OCI-LY3 (cell line): ENCODE measurements at regions not wholly inside any gene's neighbourhood (a gene's known extent, or its start where the extent isn't known, plus 50 kb on each side); places are given as distances from the start of the nearest gene placed in this dataset.

Experiments used
- H2AFZ ChIP-seq: fragments of 200-600, 300-600 bp; shearing (Covaris generic); 2 replicates; pipeline ENCODE4 v1.6.0; 2014; ENCODE audit warnings: antibody characterized with exemption, low read depth, low read length
- H3K27ac ChIP-seq: fragments of 200-600, 300-600 bp; sonication (generic); 2 replicates; pipeline ENCODE4 v1.5.1; 2014; ENCODE audit warnings: mild to moderate bottlenecking, low read length, moderate library complexity, mixed read lengths
- H3K27me3 ChIP-seq: fragments of 200-600, 300-600 bp; sonication (generic); 2 replicates; pipeline ENCODE4 v1.6.1; 2014; ENCODE audit warnings: low read depth, low read length, mixed read lengths
- H3K36me3 ChIP-seq: fragments of 200-600, 300-600 bp; sonication (generic); replicated peaks from 2 replicates; pipeline ENCODE3; 2014; ENCODE audit warnings: low read depth, low read length, mixed read lengths
- H3K4me1 ChIP-seq: fragments of 300-600, 200-600 bp; sonication (generic); 2 replicates; pipeline ENCODE4 v1.6.1; 2014; ENCODE audit warnings: low read length, mixed read lengths
- H3K4me2 ChIP-seq: fragments of 200-600, 300-600 bp; sonication (generic); 2 replicates; pipeline ENCODE4 v1.6.1; 2014; ENCODE audit warnings: low read length, mixed read lengths
- H3K4me3 ChIP-seq: fragments of 300-600, 200-600 bp; sonication (generic); 2 replicates; pipeline ENCODE4 v1.5.1; 2014; ENCODE audit warnings: antibody characterized with exemption, mild to moderate bottlenecking, low read length, moderate library complexity
- H3K79me2 ChIP-seq: fragments of 300-600, 200-600 bp; shearing (Covaris generic); 2 replicates; pipeline ENCODE4 v1.6.1; 2014; ENCODE audit warnings: mild to moderate bottlenecking, low read length, mixed read lengths
- H3K9ac ChIP-seq: fragments of 300-600, 200-600 bp; shearing (Covaris generic); 2 replicates; pipeline ENCODE4 v1.6.0; 2014; ENCODE audit warnings: mild to moderate bottlenecking, low read length, moderate library complexity
- H3K9me3 ChIP-seq: fragments of 200-600, 300-600 bp; shearing (Covaris generic); 2 replicates; pipeline ENCODE4 v1.6.1; 2014; ENCODE audit warnings: low read length, mixed read lengths; ENCODE audit not compliant: insufficient read depth
- H4K20me1 ChIP-seq: fragments of 200-600, 300-600 bp; sonication (generic); 2 replicates; pipeline ENCODE4 v1.6.1; 2016; ENCODE audit warnings: low read length, mixed read lengths; ENCODE audit not compliant: insufficient read depth
- CTCF ChIP-seq: fragments of 200-600, 300-600 bp; sonication (generic); IDR thresholded peaks from 2 replicates; pipeline ENCODE4 v1.5.1; 2014; ENCODE audit warnings: antibody characterized with exemption, low read length, low read depth
- EZH2phosphoT487 ChIP-seq: fragments of 200-600 bp; shearing (Covaris generic); IDR thresholded peaks from 2 replicates; pipeline ENCODE4 v1.6.1; 2018; ENCODE audit warnings: antibody characterized with exemption, mixed run types, low read depth

- no peaks in the 10 kb centered on the region for H3K9me3 ChIP-seq
- no peaks in the 10 kb centered on the region for H3K36me3 ChIP-seq
- H3K27me3 ChIP-seq, result no peaks in the 10 kb centered on the region
- no peaks in the 10 kb centered on the region for H3K4me1 ChIP-seq
- no peak overlapping the region for H3K4me2 ChIP-seq
- H3K27ac ChIP-seq, result no peak overlapping the region
- no peak overlapping the region for H3K9ac ChIP-seq
- no peak overlapping the region for H3K4me3 ChIP-seq
- no peak overlapping the region for H2AFZ ChIP-seq
- H4K20me1 ChIP-seq, result no peaks in the 10 kb centered on the region
- TF ChIP-seq EZH2phosphoT487 (no peak), CTCF (no peak)
- H3K79me2 ChIP-seq, result no peaks in the 10 kb centered on the region
Measured at GRCh38 chrY:19076846-19077697, 303.5 kb upstream of the HSFY2 start.

DNA sequence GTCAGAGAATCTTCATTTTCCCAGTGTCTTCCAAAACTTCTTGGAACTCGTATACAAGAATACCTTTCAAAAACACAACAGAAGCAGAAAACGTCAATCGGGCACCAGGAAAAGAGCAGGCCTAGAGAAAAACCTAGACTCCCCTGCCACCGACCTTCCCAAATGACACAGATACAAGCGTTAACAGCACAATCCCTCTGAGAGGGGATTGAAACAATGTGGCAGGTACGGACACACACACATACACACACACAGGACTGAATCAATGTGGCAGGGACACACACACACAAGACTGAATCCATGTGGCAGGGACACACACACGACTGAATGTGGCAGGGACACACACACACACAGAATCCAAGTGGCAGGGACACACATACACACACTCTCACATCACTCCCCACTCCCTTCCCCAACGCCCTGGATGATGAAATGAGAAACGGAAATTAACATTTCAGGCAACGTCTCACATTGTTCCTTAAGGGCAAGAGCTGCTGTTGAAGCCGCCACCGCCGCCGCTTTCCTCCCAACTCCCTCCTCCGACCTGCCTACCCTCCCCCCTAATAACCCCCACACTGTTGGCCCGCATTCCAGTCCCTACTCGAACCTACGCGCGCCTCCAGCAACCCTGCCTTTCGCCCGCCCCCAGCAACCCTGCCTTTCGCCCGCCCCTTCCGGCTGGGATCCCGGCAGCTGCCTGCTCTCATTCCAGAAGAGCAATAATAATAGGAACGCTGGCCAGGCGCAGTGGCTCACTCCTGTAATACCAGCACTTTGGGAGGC lies 302.1 kb upstream of the HSFY2 start:
- H3K4me1 ChIP-seq, result no peaks in the 10 kb centered on the region
- H2AFZ ChIP-seq, result no peak overlapping the region
- H3K9me3 ChIP-seq, result no peaks in the 10 kb centered on the region
- H3K36me3 ChIP-seq, result no peaks in the 10 kb centered on the region
- H3K79me2 ChIP-seq, result no peaks in the 10 kb centered on the region
- no peak overlapping the region for H3K4me3 ChIP-seq
- TF ChIP-seq EZH2phosphoT487, result no peak
- no peak for TF ChIP-seq CTCF
- H3K9ac ChIP-seq, result no peak overlapping the region
- H4K20me1 ChIP-seq, result no peaks in the 10 kb centered on the region
- H3K4me2 ChIP-seq, result no peak overlapping the region
- H3K27ac ChIP-seq, result no peak overlapping the region
- H3K27me3 ChIP-seq, result no peaks in the 10 kb centered on the region

- Histone ChIP-seq H3K4me2 (no peak overlapping the region), H3K9ac (no peak overlapping the region), H3K9me3 (no peaks in the 10 kb centered on the region), H3K36me3 (no peaks in the 10 kb centered on the region), H3K4me1 (no peaks in the 10 kb centered on the region), H3K4me3 (no peak overlapping the region), H3K79me2 (no peaks in the 10 kb centered on the region), H4K20me1 (no peaks in the 10 kb centered on the region), H3K27ac (no peak overlapping the region), H2AFZ (no peak overlapping the region), H3K27me3 (no peaks in the 10 kb centered on the region)
- TF ChIP-seq CTCF, result no peak
- TF ChIP-seq EZH2phosphoT487, result no peak
Measured at GRCh38 chrY:19067435-19067834, 293.9 kb upstream of the HSFY2 start.

DNA sequence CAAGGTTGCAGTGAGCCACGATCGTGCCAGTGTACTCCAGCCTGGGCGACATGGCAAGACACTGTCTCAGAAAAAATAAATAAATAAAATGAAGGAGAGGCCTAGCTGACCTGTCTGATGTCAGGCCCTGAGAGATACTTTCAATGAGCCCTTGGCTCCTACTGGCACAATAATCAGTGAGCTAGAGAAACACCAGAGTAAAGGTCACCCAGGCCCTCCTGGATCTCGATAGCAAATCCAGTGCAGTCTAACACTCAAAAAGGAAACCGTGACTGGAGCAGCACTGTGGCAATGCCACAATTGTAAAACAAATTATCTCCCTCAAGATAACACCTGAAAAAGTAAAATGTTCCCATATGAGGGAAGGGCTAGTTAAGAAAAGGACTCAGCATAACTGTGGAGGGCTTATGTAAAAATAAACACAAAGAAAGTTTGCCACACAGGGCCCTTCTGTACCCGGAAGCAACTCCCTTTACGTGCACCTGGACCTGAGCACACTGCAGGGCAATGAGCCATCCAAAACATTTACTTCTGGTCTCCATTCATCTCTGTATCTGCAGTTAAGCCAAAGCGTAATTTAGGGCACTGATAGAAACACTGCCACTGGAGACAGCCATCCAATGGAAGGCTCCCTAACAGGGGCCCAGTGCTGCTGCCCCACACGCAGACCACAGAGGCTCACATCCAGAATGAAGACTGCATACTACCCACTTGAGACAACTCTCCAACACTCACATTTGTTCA lies 293.1 kb upstream of the HSFY2 start:
- Histone ChIP-seq H3K27me3 (no peaks in the 10 kb centered on the region), H2AFZ (no peak overlapping the region), H3K4me1 (no peaks in the 10 kb centered on the region), H3K4me3 (no peak overlapping the region), H3K36me3 (no peaks in the 10 kb centered on the region), H3K79me2 (no peaks in the 10 kb centered on the region), H3K9ac (no peak overlapping the region), H3K4me2 (no peak overlapping the region), H4K20me1 (no peaks in the 10 kb centered on the region), H3K9me3 (no peaks in the 10 kb centered on the region), H3K27ac (no peak overlapping the region)
- TF ChIP-seq EZH2phosphoT487, result no peak
- TF ChIP-seq CTCF, result no peak
